ENCODE measurements at regions not wholly inside any gene's neighbourhood (a gene's known extent, or its start where the extent isn't known, plus 50 kb on each side); places are given as distances from the start of the nearest gene placed in this dataset.
"Not testable (repeated sequence)": the region's sequence is repeated elsewhere in the genome, so short reads cannot be mapped to it uniquely, and the experiment has no call there.

GRCh38 chr14:38634913-38635312 lies 379.0 kb upstream of the CLEC14A start:
- H3K27me3 Mint-ChIP-seq (ENCODE audit: low read depth); CTCF ChIA-PET; H3K4me1 Mint-ChIP-seq (ENCODE audit: low read depth); POLR2A ChIA-PET; ATAC-seq; H3K36me3 Mint-ChIP-seq (ENCODE audit: low read depth); H3K4me3 Mint-ChIP-seq; DNase-seq; H3K9me3 Mint-ChIP-seq (ENCODE audit: insufficient read depth); H3K27ac Mint-ChIP-seq: not testable (repeated sequence)

- Mint-ChIP-seq H3K36me3 (ENCODE audit: low read depth) (no peaks in the 10 kb centered on the region), H3K27me3 (ENCODE audit: low read depth) (no peaks in the 10 kb centered on the region), H3K9me3 (ENCODE audit: insufficient read depth) (peaks cover 5% of the 10 kb centered on the region), H3K4me1 (ENCODE audit: low read depth) (no peaks in the 10 kb centered on the region), H3K4me3 (no peak overlapping the region), H3K27ac (no peak overlapping the region)
- ChIA-PET CTCF (no interaction called here), POLR2A (no interaction called here)
- DNase-seq (no peak), ATAC-seq (no peak)
Observed at GRCh38 chr14:38629412-38629811, 373.5 kb upstream of the CLEC14A start.

GRCh38 chr14:38627163-38627562 lies 371.3 kb upstream of the CLEC14A start:
- CTCF ChIA-PET: no interaction called here
- H3K9me3 Mint-ChIP-seq (ENCODE audit: insufficient read depth): peaks cover 5% of the 10 kb centered on the region
- ATAC-seq (no peak), DNase-seq (no peak)
- H3K4me3 Mint-ChIP-seq: no peak overlapping the region
- H3K27ac Mint-ChIP-seq: no peak overlapping the region
- no peaks in the 10 kb centered on the region for H3K4me1 Mint-ChIP-seq (ENCODE audit: low read depth)
- POLR2A ChIA-PET: no interaction called here
- H3K36me3 Mint-ChIP-seq (ENCODE audit: low read depth): no peaks in the 10 kb centered on the region
- H3K27me3 Mint-ChIP-seq (ENCODE audit: low read depth): no peaks in the 10 kb centered on the region

GRCh38 chr14:38623661-38624060 lies 367.8 kb upstream of the CLEC14A start:
- ChIA-PET POLR2A (no interaction called here), CTCF (no interaction called here)
- Mint-ChIP-seq H3K4me3 (no peak overlapping the region), H3K9me3 (ENCODE audit: insufficient read depth) (no peaks in the 10 kb centered on the region), H3K36me3 (ENCODE audit: low read depth) (no peaks in the 10 kb centered on the region), H3K27me3 (ENCODE audit: low read depth) (no peaks in the 10 kb centered on the region), H3K27ac (no peak overlapping the region), H3K4me1 (ENCODE audit: low read depth) (no peaks in the 10 kb centered on the region)
- ATAC-seq (no peak), DNase-seq (no peak)

- no peaks in the 10 kb centered on the region for H3K4me1 Mint-ChIP-seq (ENCODE audit: low read depth)
- CTCF ChIA-PET: no interaction called here
- H3K9me3 Mint-ChIP-seq (ENCODE audit: insufficient read depth): no peaks in the 10 kb centered on the region
- no peak overlapping the region for H3K27ac Mint-ChIP-seq
- POLR2A ChIA-PET: no interaction called here
- no peak overlapping the region for H3K4me3 Mint-ChIP-seq
- ATAC-seq: no peak
- no peaks in the 10 kb centered on the region for H3K36me3 Mint-ChIP-seq (ENCODE audit: low read depth)
- DNase-seq: no peak
- H3K27me3 Mint-ChIP-seq (ENCODE audit: low read depth): no peaks in the 10 kb centered on the region
Observed at GRCh38 chr14:38618514-38618913, 362.6 kb upstream of the CLEC14A start.

- Mint-ChIP-seq H3K9me3 (ENCODE audit: insufficient read depth) (no peaks in the 10 kb centered on the region), H3K4me1 (ENCODE audit: low read depth) (no peaks in the 10 kb centered on the region)
Observed at GRCh38 chr14:38616959-38617358, 361.1 kb upstream of the CLEC14A start.

GRCh38 chr14:38611928-38612327 lies 356.0 kb upstream of the CLEC14A start:
- Mint-ChIP-seq H3K36me3 (ENCODE audit: low read depth) (no peaks in the 10 kb centered on the region), H3K9me3 (ENCODE audit: insufficient read depth) (no peaks in the 10 kb centered on the region), H3K4me3 (no peak overlapping the region), H3K27ac (no peak overlapping the region), H3K4me1 (ENCODE audit: low read depth) (no peaks in the 10 kb centered on the region), H3K27me3 (ENCODE audit: low read depth) (no peaks in the 10 kb centered on the region)
- CTCF ChIA-PET: no interaction called here
- no peak for DNase-seq
- POLR2A ChIA-PET: no interaction called here
- no peak for ATAC-seq

More at GRCh38 chr14:38616959-38617358, 361.1 kb upstream of the CLEC14A start:
- ChIA-PET CTCF (no interaction called here), POLR2A (no interaction called here)
- ATAC-seq (no peak), DNase-seq (no peak)
- H3K27me3 Mint-ChIP-seq (ENCODE audit: low read depth): no peaks in the 10 kb centered on the region
- H3K36me3 Mint-ChIP-seq (ENCODE audit: low read depth): no peaks in the 10 kb centered on the region
- no peak overlapping the region for H3K4me3 Mint-ChIP-seq
- no peak overlapping the region for H3K27ac Mint-ChIP-seq

GRCh38 chr14:38608244-38608643 lies 352.4 kb upstream of the CLEC14A start:
- POLR2A ChIA-PET: no interaction called here
- CTCF ChIA-PET: no interaction called here
- ATAC-seq: no peak

GRCh38 chr14:38605193-38606114 lies 349.6 kb upstream of the CLEC14A start:
- ChIA-PET POLR2A (no interaction called here), CTCF (interaction anchor here (1.1 kb wide), 1 partner anchor 15 kb away, joined by 3 read pairs; no protein-coding TSS in a partner anchor)
- Mint-ChIP-seq H3K4me3 (no peak overlapping the region), H3K36me3 (ENCODE audit: low read depth) (no peaks in the 10 kb centered on the region), H3K27me3 (ENCODE audit: low read depth) (no peaks in the 10 kb centered on the region), H3K27ac (no peak overlapping the region), H3K4me1 (ENCODE audit: low read depth) (no peaks in the 10 kb centered on the region), H3K9me3 (ENCODE audit: insufficient read depth) (no peaks in the 10 kb centered on the region)
- ATAC-seq: no peak
- no peak for DNase-seq

More at GRCh38 chr14:38608244-38608643, 352.4 kb upstream of the CLEC14A start:
- Mint-ChIP-seq H3K4me1 (ENCODE audit: low read depth) (no peaks in the 10 kb centered on the region), H3K27me3 (ENCODE audit: low read depth) (no peaks in the 10 kb centered on the region), H3K36me3 (ENCODE audit: low read depth) (no peaks in the 10 kb centered on the region), H3K27ac (no peak overlapping the region), H3K9me3 (ENCODE audit: insufficient read depth) (no peaks in the 10 kb centered on the region), H3K4me3 (no peak overlapping the region)
- no peak for DNase-seq

- H3K9me3 Mint-ChIP-seq (ENCODE audit: insufficient read depth); H3K4me3 Mint-ChIP-seq; H3K27me3 Mint-ChIP-seq (ENCODE audit: low read depth); H3K36me3 Mint-ChIP-seq (ENCODE audit: low read depth); CTCF ChIA-PET; ATAC-seq; DNase-seq; POLR2A ChIA-PET; H3K27ac Mint-ChIP-seq; H3K4me1 Mint-ChIP-seq (ENCODE audit: low read depth): not testable (repeated sequence)
Observed at GRCh38 chr14:38600572-38600971, 344.7 kb upstream of the CLEC14A start.

- DNase-seq (no peak), ATAC-seq (no peak)
- no peaks in the 10 kb centered on the region for H3K27me3 Mint-ChIP-seq (ENCODE audit: low read depth)
- no peak overlapping the region for H3K4me3 Mint-ChIP-seq
- ChIA-PET POLR2A (no interaction called here), CTCF (no interaction called here)
- no peaks in the 10 kb centered on the region for H3K4me1 Mint-ChIP-seq (ENCODE audit: low read depth)
- H3K27ac Mint-ChIP-seq: no peak overlapping the region
- H3K9me3 Mint-ChIP-seq (ENCODE audit: insufficient read depth): no peaks in the 10 kb centered on the region
- H3K36me3 Mint-ChIP-seq (ENCODE audit: low read depth): no peaks in the 10 kb centered on the region
Observed at GRCh38 chr14:38593476-38593875, 337.6 kb upstream of the CLEC14A start.

GRCh38 chr14:38592764-38593442 lies 337.0 kb upstream of the CLEC14A start:
- ChIA-PET CTCF (no interaction called here), POLR2A (no interaction called here)
- Mint-ChIP-seq H3K27ac (no peak overlapping the region), H3K4me1 (ENCODE audit: low read depth) (no peaks in the 10 kb centered on the region), H3K9me3 (ENCODE audit: insufficient read depth) (no peaks in the 10 kb centered on the region), H3K36me3 (ENCODE audit: low read depth) (no peaks in the 10 kb centered on the region), H3K4me3 (no peak overlapping the region), H3K27me3 (ENCODE audit: low read depth) (no peaks in the 10 kb centered on the region)
- DNase-seq (no peak), ATAC-seq (no peak)
